ENCODE measurements at regions not wholly inside any gene's neighbourhood (a gene's known extent, or its start where the extent isn't known, plus 50 kb on each side); places are given as distances from the start of the nearest gene placed in this dataset.

- TF ChIP-seq CTCF (IDR thresholded peaks at IDR 0.05) (no peak), POLR2A (IDR thresholded peaks at IDR 0.05) (no peak)
These were observed 79.9 kb upstream of the VPREB1 start for GRCh38 chr22:22164541-22165272.
